NCI-H69 (cell line): ENCODE measurements at regions not wholly inside any gene's neighbourhood (a gene's known extent, or its start where the extent isn't known, plus 50 kb on each side); places are given as distances from the start of the nearest gene placed in this dataset.
A peak's percentile ranks its signal among the peaks of the same experiment; 100 is the strongest.
"Not testable (repeated sequence)": the region's sequence is repeated elsewhere in the genome, so short reads cannot be mapped to it uniquely, and the experiment has no call there.

Source experiments
- DNase-seq: peaks from one replicate; lab custom pipeline; 2025; lab: John Stamatoyannopoulos, UW

GRCh38 chr3:145266368-145266767 is 894.6 kb downstream of the PLOD2 start:
- peak; percentile 4 for DNase-seq

- no peak for DNase-seq
Measured at GRCh38 chr3:145269106-145269505, 891.9 kb downstream of the PLOD2 start.

GRCh38 chr3:145272684-145273083 is 888.3 kb downstream of the PLOD2 start:
- no peak for DNase-seq

GRCh38 chr3:145282505-145282904 is 878.5 kb downstream of the PLOD2 start:
- DNase-seq = no peak

- DNase-seq = no peak
Measured at GRCh38 chr3:145286937-145287336, 874.0 kb downstream of the PLOD2 start.

GRCh38 chr3:145290010-145290409 is 871.0 kb downstream of the PLOD2 start:
- no peak for DNase-seq

- peak; percentile 84 for DNase-seq
Measured at GRCh38 chr3:145294572-145294971, 866.4 kb downstream of the PLOD2 start.

- DNase-seq = no peak
Measured at GRCh38 chr3:145307272-145307671, 853.7 kb downstream of the PLOD2 start.

GRCh38 chr3:145313751-145314150 is 847.2 kb downstream of the PLOD2 start:
- no peak for DNase-seq

GRCh38 chr3:145316253-145316652 is 844.7 kb downstream of the PLOD2 start:
- DNase-seq = not testable (repeated sequence)

- DNase-seq = no peak
Measured at GRCh38 chr3:145326666-145327065, 834.3 kb downstream of the PLOD2 start.

GRCh38 chr3:145333427-145333826 is 827.6 kb downstream of the PLOD2 start:
- not testable (repeated sequence) for DNase-seq

- DNase-seq = no peak
Measured at GRCh38 chr3:145333931-145334330, 827.1 kb downstream of the PLOD2 start.

- DNase-seq = no peak
Measured at GRCh38 chr3:145355206-145355605, 805.8 kb downstream of the PLOD2 start.

- no peak for DNase-seq
Measured at GRCh38 chr3:145357453-145357852, 803.5 kb downstream of the PLOD2 start.

GRCh38 chr3:145359040-145359439 is 801.9 kb downstream of the PLOD2 start:
- DNase-seq = no peak

GRCh38 chr3:145368748-145369147 is 792.2 kb downstream of the PLOD2 start:
- no peak for DNase-seq

- DNase-seq = no peak
Measured at GRCh38 chr3:145370870-145371269, 790.1 kb downstream of the PLOD2 start.

GRCh38 chr3:145377301-145377700 is 783.7 kb downstream of the PLOD2 start:
- no peak for DNase-seq

GRCh38 chr3:145383416-145383815 is 777.6 kb downstream of the PLOD2 start:
- no peak for DNase-seq

- no peak for DNase-seq
Measured at GRCh38 chr3:145384307-145384706, 776.7 kb downstream of the PLOD2 start.

GRCh38 chr3:145387211-145387610 is 773.8 kb downstream of the PLOD2 start:
- no peak for DNase-seq

GRCh38 chr3:145395421-145395820 is 765.6 kb downstream of the PLOD2 start:
- DNase-seq = no peak

GRCh38 chr3:145411605-145412004 is 749.4 kb downstream of the PLOD2 start:
- no peak for DNase-seq

GRCh38 chr3:145417678-145418077 is 743.3 kb downstream of the PLOD2 start:
- DNase-seq = no peak
